ENCODE measurements at regions not wholly inside any gene's neighbourhood (a gene's known extent, or its start where the extent isn't known, plus 50 kb on each side); places are given as distances from the start of the nearest gene placed in this dataset.

GRCh38 chr14:96638041-96638855 is 136.1 kb downstream of the PAPOLA start:
- TF ChIP-seq CTCF (conservative IDR thresholded peaks at IDR 0.05 in 1 of 2, IDR thresholded peaks at IDR 0.05 in 1 of 2; ENCODE audit: low read depth in 1 of 2, low read length in 2 of 2) (no peak), EZH2 (IDR thresholded peaks at IDR 0.05; ENCODE audit: low read length, missing control alignments) (no peak)

Measured in fibroblast of lung (primary cell).